ENCODE measurements at regions not wholly inside any gene's neighbourhood (a gene's known extent, or its start where the extent isn't known, plus 50 kb on each side); places are given as distances from the start of the nearest gene placed in this dataset.

DNA sequence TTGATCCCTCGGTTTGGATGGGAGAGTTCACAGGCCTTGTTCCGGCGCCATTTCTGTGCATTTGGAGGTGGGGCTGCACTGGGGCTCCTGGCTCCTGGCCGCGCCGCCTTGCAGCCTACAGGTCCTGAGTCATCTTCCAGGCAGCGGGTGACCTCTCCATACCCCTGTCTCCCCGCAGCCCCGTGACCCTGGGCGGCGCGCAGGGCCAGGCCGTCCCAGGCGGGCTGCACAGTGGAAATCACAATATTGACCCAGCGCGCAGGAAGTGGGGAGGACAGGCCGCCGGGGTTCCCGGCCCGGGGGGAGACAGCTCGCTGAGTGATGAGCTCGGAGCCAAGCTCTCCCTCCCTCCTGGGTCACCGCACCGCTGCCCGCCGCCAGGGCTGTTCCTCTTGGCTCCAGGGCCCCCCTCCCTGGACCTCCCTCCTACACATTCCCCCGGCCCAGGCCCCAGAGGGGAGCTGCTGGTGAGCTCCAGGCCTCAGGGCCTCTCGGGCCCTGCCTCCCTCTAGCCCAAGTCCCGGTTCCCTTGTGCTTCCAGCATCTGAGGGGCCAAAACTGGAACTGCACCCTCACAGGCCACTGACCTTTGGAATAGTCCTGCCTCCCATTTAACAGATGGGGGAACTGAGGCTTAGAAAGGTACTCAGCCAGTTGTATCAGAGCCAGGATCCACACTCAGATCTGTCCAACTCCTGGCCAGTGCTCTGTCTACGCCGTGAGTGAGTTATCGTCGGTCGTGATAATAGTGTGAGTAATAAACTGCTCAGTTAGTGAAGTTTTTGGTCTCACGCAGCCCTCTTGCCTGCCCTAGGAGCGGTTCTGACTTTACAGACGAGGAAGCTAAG lies 142.9 kb upstream of the WNT4 start:
- TF ChIP-seq ZFX (IDR thresholded peaks at IDR 0.05; ENCODE audit: borderline replicate concordance) = no peak
- TF ChIP-seq, protein P1, sequence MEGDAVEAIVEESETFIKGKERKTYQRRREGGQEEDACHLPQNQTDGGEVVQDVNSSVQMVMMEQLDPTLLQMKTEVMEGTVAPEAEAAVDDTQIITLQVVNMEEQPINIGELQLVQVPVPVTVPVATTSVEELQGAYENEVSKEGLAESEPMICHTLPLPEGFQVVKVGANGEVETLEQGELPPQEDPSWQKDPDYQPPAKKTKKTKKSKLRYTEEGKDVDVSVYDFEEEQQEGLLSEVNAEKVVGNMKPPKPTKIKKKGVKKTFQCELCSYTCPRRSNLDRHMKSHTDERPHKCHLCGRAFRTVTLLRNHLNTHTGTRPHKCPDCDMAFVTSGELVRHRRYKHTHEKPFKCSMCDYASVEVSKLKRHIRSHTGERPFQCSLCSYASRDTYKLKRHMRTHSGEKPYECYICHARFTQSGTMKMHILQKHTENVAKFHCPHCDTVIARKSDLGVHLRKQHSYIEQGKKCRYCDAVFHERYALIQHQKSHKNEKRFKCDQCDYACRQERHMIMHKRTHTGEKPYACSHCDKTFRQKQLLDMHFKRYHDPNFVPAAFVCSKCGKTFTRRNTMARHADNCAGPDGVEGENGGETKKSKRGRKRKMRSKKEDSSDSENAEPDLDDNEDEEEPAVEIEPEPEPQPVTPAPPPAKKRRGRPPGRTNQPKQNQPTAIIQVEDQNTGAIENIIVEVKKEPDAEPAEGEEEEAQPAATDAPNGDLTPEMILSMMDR (IDR thresholded peaks at IDR 0.05) = no peak
- no peak overlapping the region for H3K27ac ChIP-seq

DNA sequence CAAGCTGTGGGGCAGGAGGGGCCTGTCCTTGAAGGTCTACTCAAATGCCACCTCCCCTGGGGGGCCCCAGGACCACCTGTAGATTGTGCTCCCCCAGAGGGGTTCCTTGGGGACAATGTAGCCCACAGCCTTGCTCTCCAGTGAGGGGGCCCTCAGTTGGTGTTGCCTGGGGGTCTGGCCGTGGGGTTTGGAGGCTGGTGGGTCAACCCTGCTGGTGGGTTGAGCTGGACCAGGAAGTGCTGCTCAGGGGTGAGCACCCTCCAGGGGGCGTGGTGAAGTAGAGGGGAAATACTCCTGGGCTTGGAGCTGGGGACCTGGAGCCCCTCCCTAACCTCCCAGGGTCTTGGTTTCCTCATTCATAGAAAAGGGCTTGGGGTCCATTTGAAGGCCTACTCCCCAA lies 143.6 kb upstream of the WNT4 start:
- TF ChIP-seq, protein P1 (IDR thresholded peaks at IDR 0.05) = no peak
- no peak for TF ChIP-seq ZFX (IDR thresholded peaks at IDR 0.05; ENCODE audit: borderline replicate concordance)
- H3K27ac ChIP-seq = no peak overlapping the region

DNA sequence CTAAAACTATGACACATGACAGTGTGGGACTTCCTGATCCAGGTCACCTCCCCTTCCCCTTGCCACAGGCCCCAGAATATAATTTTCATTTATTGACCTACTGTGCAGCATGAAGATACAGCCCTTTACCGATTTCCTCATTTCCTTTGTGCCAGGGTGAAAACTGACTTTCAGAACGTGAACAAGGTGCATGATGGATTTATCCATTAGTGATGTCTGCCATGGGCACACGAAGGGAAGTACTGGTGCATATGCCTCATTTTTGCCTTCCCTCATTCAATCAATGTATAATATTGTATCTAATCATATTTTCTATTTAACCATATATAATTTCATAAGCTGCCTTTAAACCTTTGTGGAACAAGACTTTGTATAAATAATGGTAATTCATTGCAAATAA lies 144.4 kb upstream of the WNT4 start:
- H3K27ac ChIP-seq = no peak overlapping the region
- TF ChIP-seq, protein P1 (IDR thresholded peaks at IDR 0.05) = no peak
- TF ChIP-seq ZFX (IDR thresholded peaks at IDR 0.05; ENCODE audit: borderline replicate concordance) = no peak

DNA sequence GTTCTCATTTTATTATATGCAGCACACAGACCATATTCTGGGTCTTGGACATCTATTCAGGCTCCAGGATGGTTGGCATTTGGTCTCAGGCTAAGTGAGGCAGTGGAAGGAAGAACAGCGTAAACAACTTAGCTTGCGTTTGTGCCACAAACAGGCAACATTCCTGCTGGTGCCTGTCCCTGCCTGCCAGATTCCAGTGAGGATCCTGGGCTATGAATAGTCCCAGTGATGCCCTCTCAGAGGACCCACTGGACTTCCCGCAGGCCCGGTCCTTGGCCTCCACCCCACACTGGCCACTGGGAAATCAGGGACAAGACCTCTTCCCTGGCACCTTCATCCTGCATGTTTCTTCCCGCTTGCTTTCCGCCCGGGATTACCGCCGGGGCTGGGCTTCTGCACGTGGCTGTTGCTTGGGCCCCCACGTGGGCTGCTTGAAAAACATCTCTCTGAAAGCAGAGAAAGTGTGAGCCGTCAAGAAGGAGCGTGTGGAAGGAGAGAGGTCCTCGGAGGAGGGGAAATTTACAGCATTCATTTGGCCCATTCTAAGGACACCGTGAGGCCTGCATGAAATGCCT lies 145.1 kb upstream of the WNT4 start:
- H3K27ac ChIP-seq = no peak overlapping the region
- TF ChIP-seq, protein P1 (IDR thresholded peaks at IDR 0.05) = no peak
- no peak for TF ChIP-seq ZFX (IDR thresholded peaks at IDR 0.05; ENCODE audit: borderline replicate concordance)

DNA sequence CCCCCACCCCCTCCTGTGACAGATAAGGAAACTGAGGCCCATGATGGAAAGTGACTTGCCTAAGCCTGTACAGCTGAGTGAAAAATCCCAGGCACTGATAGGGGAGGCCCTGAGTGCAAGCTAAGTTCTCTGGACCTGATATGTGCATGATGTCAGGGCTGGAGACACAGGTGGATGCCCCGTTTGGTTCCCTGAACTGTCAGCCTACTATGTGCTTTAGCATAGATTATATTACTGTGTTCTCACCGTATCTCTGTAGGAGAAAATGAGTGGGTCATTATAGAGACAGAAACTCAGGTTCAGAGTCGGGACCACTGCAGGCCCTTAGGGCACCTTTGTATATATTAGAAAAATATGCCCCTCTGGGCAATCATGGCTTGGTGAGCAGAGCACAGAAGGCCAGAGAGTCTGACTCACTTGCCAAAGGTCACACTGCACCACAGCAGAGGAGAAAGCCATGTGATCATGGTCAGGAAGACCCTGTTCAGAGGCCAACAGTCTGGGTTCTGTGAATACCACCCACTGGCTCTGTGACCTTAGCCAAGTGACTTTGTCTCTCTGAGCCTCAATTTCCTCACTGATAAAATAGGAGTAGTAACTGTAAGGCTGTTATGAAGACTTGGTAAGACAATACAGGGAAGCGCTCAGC lies 145.8 kb upstream of the WNT4 start:
- TF ChIP-seq ZFX (IDR thresholded peaks at IDR 0.05; ENCODE audit: borderline replicate concordance) = no peak
- H3K27ac ChIP-seq = no peak overlapping the region

DNA sequence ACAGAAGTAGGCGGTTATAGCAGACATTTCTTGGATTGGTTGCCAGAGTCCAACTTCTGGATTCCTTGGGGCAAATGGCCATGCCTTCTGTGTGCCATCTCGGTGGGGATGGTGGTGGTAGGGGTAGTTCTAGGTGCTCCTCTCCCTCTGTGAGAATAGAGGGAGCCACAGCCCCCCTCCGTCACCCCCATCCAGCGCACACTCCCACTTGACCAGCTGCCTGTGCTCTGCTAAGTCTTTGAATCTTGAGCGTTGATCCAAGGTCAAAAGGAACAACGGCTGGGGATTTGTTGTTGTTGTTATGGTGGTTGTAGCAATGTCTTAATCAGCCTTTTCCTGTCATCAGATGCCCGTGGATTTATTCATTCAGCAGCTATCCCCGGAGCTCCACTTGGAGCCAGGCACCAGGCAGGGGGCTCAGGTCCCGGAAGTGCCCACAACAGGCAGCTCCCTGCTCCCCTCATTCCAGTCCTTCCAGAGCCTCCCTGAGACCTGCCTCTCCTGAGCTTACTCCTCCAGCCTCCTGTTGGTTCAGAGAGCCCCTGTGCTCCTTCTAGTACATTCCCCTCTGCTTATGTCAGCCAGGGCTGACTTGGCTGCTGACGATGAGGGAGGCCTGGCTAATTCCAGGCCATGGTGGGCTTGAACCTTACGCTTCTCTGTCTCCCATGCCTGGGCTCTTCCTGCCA lies 146.6 kb upstream of the WNT4 start:
- H3K27ac ChIP-seq = no peak overlapping the region
- TF ChIP-seq, protein P1 (IDR thresholded peaks at IDR 0.05) = no peak
- TF ChIP-seq ZFX (IDR thresholded peaks at IDR 0.05; ENCODE audit: borderline replicate concordance) = no peak

DNA sequence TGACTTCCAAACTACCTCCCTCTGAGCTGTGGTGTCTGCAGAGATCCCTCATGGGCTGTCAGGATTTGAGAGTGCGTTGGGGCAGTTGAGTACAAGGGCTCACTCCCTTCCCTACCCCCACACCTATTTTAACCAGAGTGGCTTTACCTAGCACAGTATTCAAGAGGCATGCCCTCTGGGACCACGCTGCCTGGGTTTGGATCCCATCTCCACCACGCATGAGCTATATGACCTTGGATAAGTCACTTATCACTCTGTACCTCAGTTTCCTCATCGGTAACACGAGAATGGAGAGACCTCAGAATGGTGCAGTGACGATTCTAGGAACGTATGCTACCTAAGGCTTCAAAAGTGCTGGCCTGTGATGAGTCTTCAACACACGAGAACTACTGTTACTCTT lies 147.3 kb upstream of the WNT4 start:
- H3K27ac ChIP-seq = no peak overlapping the region
- TF ChIP-seq ZFX (IDR thresholded peaks at IDR 0.05; ENCODE audit: borderline replicate concordance) = no peak
- TF ChIP-seq, protein P1 (IDR thresholded peaks at IDR 0.05) = no peak
